GM12878 (cell line): ENCODE measurements at regions not wholly inside any gene's neighbourhood (a gene's known extent, or its start where the extent isn't known, plus 50 kb on each side); places are given as distances from the start of the nearest gene placed in this dataset.

ENCODE experiments used
- ATAC-seq: fragments of 200-7000 bp; cut with Tn5 transposase; 3 replicates; pipeline ENCODE4 v1.9.1; 2020; ENCODE audit warnings: mild to moderate bottlenecking, moderate library complexity
- BruUV-seq: library from RNA; stranded (reverse); fragments of 400-500 nt; replicated peaks from 2 replicates; lab custom pipeline; 2021; lab: Mats Ljungman, UMichigan
- CTCF ChIA-PET: fragments of 300-600 bp; sonication (Branson Sonifier 250); formaldehyde crosslinking; extraction: SDS; loops from one replicate; lab custom pipeline; 2021; ENCODE audit warnings: inconsistent platforms; lab: Yijun Ruan, JAX
- POLR2A ChIA-PET: fragments of 350-600 bp; formaldehyde crosslinking; extraction: SDS; loops from one replicate; lab custom pipeline; 2021; ENCODE audit warnings: inconsistent platforms; lab: Charles Lee
- RAD21 ChIA-PET: fragments of 300-600 bp; sonication (Branson Sonifier 250); formaldehyde crosslinking; loops from one replicate; lab custom pipeline; 2023; ENCODE audit warnings: antibody characterized with exemption; ENCODE audit not compliant: unreplicated experiment; lab: Charles Lee
- SMC1A ChIA-PET: fragments of 300-600 bp; sonication (Branson Sonifier 250); formaldehyde crosslinking; loops from one replicate; lab custom pipeline; 2023; ENCODE audit not compliant: unreplicated experiment, uncharacterized antibody; lab: Charles Lee
- DNase-seq: peaks from one replicate; pipeline ENCODE4 v3.0.0-alpha.2; 2011; ENCODE audit warnings: low read depth, low spot score
- FAIRE-seq: peaks from 3 replicates; lab custom pipeline; 2011; peaks lifted over from hg19 to GRCh38; lab: Jason Lieb, UNC
- H2AFZ ChIP-seq: 2 replicates; pipeline ENCODE4 v1.6.0; 2011; ENCODE audit warnings: low read depth, low read length, control low read depth; ENCODE audit not compliant: control insufficient read depth
- H3K27ac ChIP-seq: 2 replicates; pipeline ENCODE4 v1.5.1; 2011; ENCODE audit warnings: control low read depth; ENCODE audit not compliant: control insufficient read depth, insufficient read depth
- H3K27me3 ChIP-seq, 2 experiments: replicated peaks in 1 of 2; 2 replicates each; pipeline versions ENCODE4 v1.6.0 to v1.6.1; 2011; ENCODE audit warnings: low read length in 1 of 2; ENCODE audit not compliant: control insufficient read depth in 2 of 2, insufficient read depth in 2 of 2
- H3K36me3 ChIP-seq, 2 experiments: 2 replicates each; pipeline ENCODE4 v1.5.1; 2011; ENCODE audit warnings: low read length in 1 of 2; ENCODE audit not compliant: control insufficient read depth in 2 of 2, insufficient read depth in 2 of 2
- H3K4me1 ChIP-seq: 2 replicates; pipeline ENCODE4 v1.6.1; 2011; ENCODE audit warnings: mild to moderate bottlenecking, low read length, moderate library complexity, mixed read lengths; ENCODE audit not compliant: control insufficient read depth, insufficient read depth
- H3K4me2 ChIP-seq: 2 replicates; pipeline ENCODE4 v1.6.0; 2011; ENCODE audit warnings: control low read depth; ENCODE audit not compliant: control insufficient read depth, insufficient read depth
- H3K4me3 ChIP-seq: fragments of 200-600 bp; sonication (generic); 2 replicates; pipeline ENCODE4 v1.5.1; 2016
- H3K79me2 ChIP-seq: 2 replicates; pipeline ENCODE4 v1.6.0; 2011; ENCODE audit warnings: low read length; ENCODE audit not compliant: control insufficient read depth, insufficient read depth
- H3K9ac ChIP-seq: 2 replicates; pipeline ENCODE4 v1.8.0; 2011; ENCODE audit warnings: low read length, control low read depth, mixed read lengths; ENCODE audit not compliant: control insufficient read depth, insufficient read depth
- H3K9me3 ChIP-seq: replicated peaks from 3 replicates; pipeline ENCODE4 v1.5.1; 2011; ENCODE audit warnings: mild to moderate bottlenecking, low read length; ENCODE audit not compliant: control insufficient read depth, insufficient read depth
- H4K20me1 ChIP-seq: 2 replicates; pipeline ENCODE4 v1.6.0; 2011; ENCODE audit not compliant: control insufficient read depth, insufficient read depth
- BRCA1 ChIP-seq: IDR thresholded peaks from 2 replicates; pipeline ENCODE4 v1.6.1; 2011; ENCODE audit warnings: low read depth, low read length, improper control_type of control experiment
- CHD4 ChIP-seq: fragments of 200-600 bp; sonication (generic); IDR thresholded peaks from 2 replicates; pipeline ENCODE4 v1.6.1; 2016; ENCODE audit warnings: mild to moderate bottlenecking
- HDGF ChIP-seq: fragments of 450-650 bp; IDR thresholded peaks from 2 replicates; pipeline ENCODE4 v1.6.1; 2016; ENCODE audit warnings: antibody characterized with exemption
- NBN ChIP-seq: fragments of 450-650 bp; IDR thresholded peaks from 2 replicates; pipeline ENCODE4 v1.6.1; 2016
- SREBF1 ChIP-seq: IDR thresholded peaks from 2 replicates; pipeline ENCODE4 v1.6.1; 2012; ENCODE audit warnings: mild to moderate bottlenecking, low read length
- ZNF274 ChIP-seq: IDR thresholded peaks from one replicate; pipeline ENCODE4 v1.8.0; 2011; ENCODE audit not compliant: insufficient read length, insufficient read depth
- WGBS: methylation state at CpG from one replicate; pipeline ENCODE4 v1.1.6; 2016; ENCODE audit warnings: low lambda C conversion rate; ENCODE audit not compliant: insufficient replicate concordance, insufficient coverage; ENCODE audit errors: missing lambda C conversion rate; 5-methylcytosine and 5-hydroxymethylcytosine counted together
- in situ Hi-C: fragments of 300-500 bp; cut with MboI; formaldehyde crosslinking; loops from 9 replicates; pipeline ENCODE4 v1.14.3; 2018; ENCODE audit warnings: mixed read lengths
- intact Hi-C: fragments of 100-400 bp; cut with micrococcal nuclease; formaldehyde crosslinking; loops from one replicate; pipeline ENCODE4 v1.14.2; 2022; ENCODE audit not compliant: unreplicated experiment
- TF ChIP-seq, protein P1 (sequence below): fragments of 450-650 bp; IDR thresholded peaks from 2 replicates; pipeline ENCODE4 v1.6.1; 2017; ENCODE audit warnings: antibody characterized with exemption, mild to moderate bottlenecking, moderate library complexity

DNA sequence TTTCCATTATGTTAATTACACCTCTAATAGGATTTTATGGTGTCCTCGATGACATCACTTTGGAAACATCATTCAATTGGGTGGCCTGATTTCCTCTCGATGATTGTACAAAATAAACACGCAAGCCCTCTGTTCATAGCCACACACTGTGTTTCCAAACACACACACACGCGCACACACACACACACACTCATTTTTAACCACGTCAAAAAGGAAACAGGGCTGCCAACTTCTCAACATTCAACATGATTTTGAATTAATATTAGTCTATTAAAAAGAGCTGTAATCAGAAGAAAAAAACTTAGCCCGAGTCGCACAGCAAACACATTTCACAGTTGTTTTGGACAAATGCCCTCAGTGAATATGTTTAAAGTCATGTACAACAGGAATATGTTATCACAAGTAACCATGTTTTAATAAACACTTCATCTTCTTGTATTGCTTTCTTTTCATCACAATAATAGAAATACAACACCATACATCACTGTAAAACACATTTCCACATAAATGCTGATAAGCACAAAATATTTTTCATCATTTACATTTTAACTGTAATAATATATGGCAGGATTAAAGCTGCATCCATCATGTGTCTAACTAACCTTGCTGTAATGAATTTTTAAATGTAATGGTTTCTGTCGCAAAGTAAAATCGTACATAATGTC, 219.1 kb upstream of the IRX3 start:
- ChIA-PET CTCF (no interaction called here), SMC1A (no interaction called here), POLR2A (no interaction called here), RAD21 (no interaction called here)
- H3K27me3 ChIP-seq, result no peaks in the 10 kb centered on the region
- no peaks in the 10 kb centered on the region for H4K20me1 ChIP-seq
- no peak overlapping the region for H3K4me2 ChIP-seq
- H3K9me3 ChIP-seq, result no peaks in the 10 kb centered on the region
- no peak overlapping the region for H2AFZ ChIP-seq
- no peaks in the 10 kb centered on the region for H3K36me3 ChIP-seq
- intact Hi-C loops (no loop called here), in situ Hi-C loops (no loop called here)
- DNase-seq (no peak), FAIRE-seq (no peak), ATAC-seq (no peak)
- no peaks in the 10 kb centered on the region for H3K4me1 ChIP-seq
- no peak overlapping the region for H3K27ac ChIP-seq
- TF ChIP-seq SREBF1 (no peak), HDGF (no peak), CHD4 (no peak), BRCA1 (no peak), ZNF274 (no peak), NBN (no peak)
- TF ChIP-seq, protein P1, sequence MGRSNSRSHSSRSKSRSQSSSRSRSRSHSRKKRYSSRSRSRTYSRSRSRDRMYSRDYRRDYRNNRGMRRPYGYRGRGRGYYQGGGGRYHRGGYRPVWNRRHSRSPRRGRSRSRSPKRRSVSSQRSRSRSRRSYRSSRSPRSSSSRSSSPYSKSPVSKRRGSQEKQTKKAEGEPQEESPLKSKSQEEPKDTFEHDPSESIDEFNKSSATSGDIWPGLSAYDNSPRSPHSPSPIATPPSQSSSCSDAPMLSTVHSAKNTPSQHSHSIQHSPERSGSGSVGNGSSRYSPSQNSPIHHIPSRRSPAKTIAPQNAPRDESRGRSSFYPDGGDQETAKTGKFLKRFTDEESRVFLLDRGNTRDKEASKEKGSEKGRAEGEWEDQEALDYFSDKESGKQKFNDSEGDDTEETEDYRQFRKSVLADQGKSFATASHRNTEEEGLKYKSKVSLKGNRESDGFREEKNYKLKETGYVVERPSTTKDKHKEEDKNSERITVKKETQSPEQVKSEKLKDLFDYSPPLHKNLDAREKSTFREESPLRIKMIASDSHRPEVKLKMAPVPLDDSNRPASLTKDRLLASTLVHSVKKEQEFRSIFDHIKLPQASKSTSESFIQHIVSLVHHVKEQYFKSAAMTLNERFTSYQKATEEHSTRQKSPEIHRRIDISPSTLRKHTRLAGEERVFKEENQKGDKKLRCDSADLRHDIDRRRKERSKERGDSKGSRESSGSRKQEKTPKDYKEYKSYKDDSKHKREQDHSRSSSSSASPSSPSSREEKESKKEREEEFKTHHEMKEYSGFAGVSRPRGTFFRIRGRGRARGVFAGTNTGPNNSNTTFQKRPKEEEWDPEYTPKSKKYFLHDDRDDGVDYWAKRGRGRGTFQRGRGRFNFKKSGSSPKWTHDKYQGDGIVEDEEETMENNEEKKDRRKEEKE, result no peak
- H3K9ac ChIP-seq, result no peak overlapping the region
- H3K4me3 ChIP-seq, result no peak overlapping the region
- BruUV-seq, result no TSS peak
- 46% methylated on average over 10 of the region's 10 CpGs for WGBS
- H3K79me2 ChIP-seq, result no peaks in the 10 kb centered on the region
